Lower leg skin (tissue), 4 donors: ENCODE measurements at regions not wholly inside any gene's neighbourhood (a gene's known extent, or its start where the extent isn't known, plus 50 kb on each side); places are given as distances from the start of the nearest gene placed in this dataset.

Source experiments
- DNase-seq, 2 donors: peaks; one replicate each; pipeline ENCODE4 v3.0.0-alpha.2; 2019; ENCODE audit warnings: low spot score in 2 of 2
- H3K4me3 ChIP-seq: fragments of 200-600 bp; sonication (generic); 2 replicates; pipeline ENCODE4 v1.5.1; 2017; ENCODE audit warnings: mild to moderate bottlenecking, low read depth; ENCODE audit not compliant: poor library complexity, severe bottlenecking
- CTCF ChIP-seq, 3 donors: fragments of 450-650 bp; IDR thresholded peaks; one replicate each; pipeline ENCODE4 v1.5.1; 2016; ENCODE audit warnings: antibody characterized with exemption in 3 of 3, mild to moderate bottlenecking in 3 of 3, moderate library complexity in 2 of 3
- POLR2A ChIP-seq, 2 donors: fragments of 450-650 bp; IDR thresholded peaks; one replicate each; pipeline ENCODE4 v1.6.1; 2016 to 2017; ENCODE audit warnings: antibody characterized with exemption in 2 of 2, mild to moderate bottlenecking in 1 of 2, moderate library complexity in 1 of 2
- WGBS, 2 donors: methylation state at CpG; one replicate each; pipeline ENCODE4 v1.1.5; 2018; 5-methylcytosine and 5-hydroxymethylcytosine counted together
- intact Hi-C: fragments of 100-400 bp; cut with DNase I; formaldehyde crosslinking; loops from one replicate; pipeline ENCODE4 v1.15.0; 2023; ENCODE audit warnings: low total_unique reads

- TF ChIP-seq CTCF (IDR thresholded peaks at IDR 0.05) (no peak), POLR2A (IDR thresholded peaks at IDR 0.05) (no peak)
- H3K4me3 ChIP-seq = no peak overlapping the region
- intact Hi-C loops = no loop called here
- DNase-seq = no peak
- 0% methylated on average over 1 of the region's 1 CpG for WGBS, 2 donors
Observed at GRCh38 chr3:16725972-16726371, 120.7 kb upstream of the DAZL start.

GRCh38 chr3:16728770-16729745 lies 123.8 kb upstream of the DAZL start:
- intact Hi-C loops = no loop called here
- H3K4me3 ChIP-seq = no peak overlapping the region
- no peak for DNase-seq
- TF ChIP-seq POLR2A (IDR thresholded peaks at IDR 0.05) = no peak
- no peak for TF ChIP-seq CTCF (IDR thresholded peaks at IDR 0.05)
- WGBS, 2 donors = 59 to 69% methylated on average over 4 of the region's 4 CpGs

GRCh38 chr3:16738451-16738850 lies 133.2 kb upstream of the DAZL start:
- 72 to 79% methylated on average over 1 of the region's 1 CpG for WGBS, 2 donors
- TF ChIP-seq CTCF (IDR thresholded peaks at IDR 0.05) (no peak), POLR2A (IDR thresholded peaks at IDR 0.05) (no peak)

GRCh38 chr3:16739541-16740105 lies 134.4 kb upstream of the DAZL start:
- TF ChIP-seq CTCF (IDR thresholded peaks at IDR 0.05) (no peak), POLR2A (IDR thresholded peaks at IDR 0.05) (no peak)
- no peak for DNase-seq
- 55 to 79% methylated on average over 5 of the region's 5 CpGs for WGBS, 2 donors
- H3K4me3 ChIP-seq = no peak overlapping the region
- intact Hi-C loops = no loop called here

More at GRCh38 chr3:16738451-16738850, 133.2 kb upstream of the DAZL start:
- no peak for DNase-seq
- H3K4me3 ChIP-seq = no peak overlapping the region
- intact Hi-C loops = no loop called here

GRCh38 chr3:16740515-16740914 lies 135.3 kb upstream of the DAZL start:
- intact Hi-C loops = no loop called here
- WGBS, 2 donors = 88 to 90% methylated on average over 1 of the region's 1 CpG
- no peak for TF ChIP-seq POLR2A (IDR thresholded peaks at IDR 0.05)
- TF ChIP-seq CTCF (IDR thresholded peaks at IDR 0.05) = no peak
- H3K4me3 ChIP-seq = no peak overlapping the region
- DNase-seq = no peak
